Astrocyte (in vitro differentiated cells and primary cell): ENCODE measurements at regions not wholly inside any gene's neighbourhood (a gene's known extent, or its start where the extent isn't known, plus 50 kb on each side); places are given as distances from the start of the nearest gene placed in this dataset.

Experiments used
- DNase-seq: peaks from one replicate; pipeline ENCODE4 v3.0.0-alpha.2; 2010; ENCODE audit warnings: low read depth
- FAIRE-seq: peaks from 2 replicates; lab custom pipeline; 2011; peaks lifted over from hg19 to GRCh38; lab: Jason Lieb, UNC
- H2AFZ ChIP-seq: 2 replicates; pipeline ENCODE4 v1.6.0; 2012; ENCODE audit warnings: low read depth, low read length, inconsistent platforms
- H3K27ac ChIP-seq: 2 replicates; pipeline ENCODE4 v1.5.1; 2011; ENCODE audit warnings: low read depth, low read length, inconsistent platforms
- H3K27me3 ChIP-seq: 2 replicates; pipeline ENCODE4 v1.6.0; 2011; ENCODE audit warnings: low read length, inconsistent platforms; ENCODE audit not compliant: insufficient read depth
- H3K36me3 ChIP-seq: 2 replicates; pipeline ENCODE4 v1.5.1; 2011; ENCODE audit warnings: low read length, inconsistent platforms; ENCODE audit not compliant: insufficient read depth
- H3K4me1 ChIP-seq: 2 replicates; pipeline ENCODE4 v1.5.1; 2011; ENCODE audit warnings: low read length, inconsistent platforms; ENCODE audit not compliant: insufficient read depth
- H3K4me2 ChIP-seq: 2 replicates; pipeline ENCODE4 v1.6.0; 2012; ENCODE audit warnings: low read length, inconsistent platforms
- H3K4me3 ChIP-seq: 2 replicates; pipeline ENCODE4 v1.5.1; 2011; ENCODE audit warnings: low read depth, mild to moderate bottlenecking, low read length, inconsistent platforms; ENCODE audit not compliant: insufficient read depth
- H3K79me2 ChIP-seq: 2 replicates; pipeline ENCODE4 v1.6.0; 2012; ENCODE audit warnings: mild to moderate bottlenecking, low read length, inconsistent platforms; ENCODE audit not compliant: insufficient read depth
- H3K9ac ChIP-seq: 2 replicates; pipeline ENCODE4 v1.6.0; 2012; ENCODE audit warnings: mild to moderate bottlenecking, low read length, inconsistent platforms
- H3K9me3 ChIP-seq: 2 replicates; pipeline ENCODE4 v1.5.1; 2012; ENCODE audit warnings: low read depth, mild to moderate bottlenecking, low read length, inconsistent platforms; ENCODE audit not compliant: insufficient read depth
- H4K20me1 ChIP-seq: 2 replicates; pipeline ENCODE4 v1.6.0; 2012; ENCODE audit warnings: low read length, inconsistent platforms; ENCODE audit not compliant: insufficient read depth
- H3K27ac Mint-ChIP-seq: one replicate; pipeline ENCODE4 v1.8.0; 2021; ENCODE audit warnings: mild to moderate bottlenecking, mixed read lengths; ENCODE audit not compliant: unreplicated experiment
- H3K27me3 Mint-ChIP-seq: one replicate; pipeline ENCODE4 v1.8.0; 2021; ENCODE audit warnings: low read depth, mixed read lengths; ENCODE audit not compliant: unreplicated experiment
- H3K36me3 Mint-ChIP-seq: one replicate; pipeline ENCODE4 v1.8.0; 2021; ENCODE audit warnings: low read depth, mixed read lengths; ENCODE audit not compliant: unreplicated experiment
- H3K4me1 Mint-ChIP-seq: one replicate; pipeline ENCODE4 v1.8.0; 2021; ENCODE audit warnings: low read depth, mixed read lengths; ENCODE audit not compliant: unreplicated experiment
- H3K4me3 Mint-ChIP-seq: one replicate; pipeline ENCODE4 v1.8.0; 2021; ENCODE audit warnings: mild to moderate bottlenecking, moderate library complexity, mixed read lengths; ENCODE audit not compliant: unreplicated experiment
- H3K9me3 Mint-ChIP-seq: one replicate; pipeline ENCODE4 v1.8.0; 2021; ENCODE audit warnings: mild to moderate bottlenecking, mixed read lengths; ENCODE audit not compliant: unreplicated experiment
- CTCF ChIP-seq: IDR thresholded peaks from 2 replicates; pipeline ENCODE4 v1.5.1; 2011; ENCODE audit warnings: low read depth, mild to moderate bottlenecking, inconsistent platforms, low read length, moderate library complexity; ENCODE audit not compliant: insufficient read depth
- EZH2 ChIP-seq: IDR thresholded peaks from 2 replicates; pipeline ENCODE4 v1.6.1; 2012; ENCODE audit warnings: mild to moderate bottlenecking, low read length, inconsistent platforms; ENCODE audit not compliant: insufficient read depth

GRCh38 chr2:228839421-228839876, 431.6 kb downstream of the PID1 start:
- Mint-ChIP-seq H3K4me1 (no peaks in the 10 kb centered on the region), H3K4me3 (no peak overlapping the region), H3K27me3 (no peaks in the 10 kb centered on the region), H3K27ac (no peak overlapping the region), H3K36me3 (no peaks in the 10 kb centered on the region), H3K9me3 (no peaks in the 10 kb centered on the region)
- H3K4me3 ChIP-seq: no peak overlapping the region
- FAIRE-seq (no peak), DNase-seq (no peak)
- no peaks in the 10 kb centered on the region for H3K27me3 ChIP-seq
- TF ChIP-seq EZH2 (no peak), CTCF (no peak)
- no peaks in the 10 kb centered on the region for H3K4me1 ChIP-seq
- H3K4me2 ChIP-seq: no peak overlapping the region
- no peaks in the 10 kb centered on the region for H3K79me2 ChIP-seq
- no peaks in the 10 kb centered on the region for H3K36me3 ChIP-seq
- no peak overlapping the region for H2AFZ ChIP-seq
- H3K9ac ChIP-seq: no peak overlapping the region
- H3K9me3 ChIP-seq: no peaks in the 10 kb centered on the region
- H3K27ac ChIP-seq: no peak overlapping the region
- no peaks in the 10 kb centered on the region for H4K20me1 ChIP-seq

- no peak overlapping the region for H3K9ac ChIP-seq
- no peak for TF ChIP-seq EZH2
- TF ChIP-seq CTCF: no peak
Observed at GRCh38 chr2:228838819-228839218, 432.3 kb downstream of the PID1 start.

GRCh38 chr2:228828397-228828796, 442.7 kb downstream of the PID1 start:
- Histone ChIP-seq H2AFZ (no peak overlapping the region), H3K9ac (no peak overlapping the region), H3K27me3 (no peaks in the 10 kb centered on the region), H3K36me3 (no peaks in the 10 kb centered on the region), H3K4me3 (no peak overlapping the region), H3K27ac (no peak overlapping the region), H3K9me3 (no peaks in the 10 kb centered on the region), H3K79me2 (no peaks in the 10 kb centered on the region), H3K4me2 (no peak overlapping the region), H3K4me1 (no peaks in the 10 kb centered on the region), H4K20me1 (no peaks in the 10 kb centered on the region)
- TF ChIP-seq CTCF (no peak), EZH2 (no peak)
- no peak overlapping the region for H3K27ac Mint-ChIP-seq
- DNase-seq (no peak), FAIRE-seq (no peak)
- no peak overlapping the region for H3K4me3 Mint-ChIP-seq
- no peaks in the 10 kb centered on the region for H3K36me3 Mint-ChIP-seq
- peaks cover 1% of the 10 kb centered on the region for H3K9me3 Mint-ChIP-seq
- no peaks in the 10 kb centered on the region for H3K27me3 Mint-ChIP-seq
- no peaks in the 10 kb centered on the region for H3K4me1 Mint-ChIP-seq

More at GRCh38 chr2:228838819-228839218, 432.3 kb downstream of the PID1 start:
- no peak overlapping the region for H3K27ac ChIP-seq
- H3K79me2 ChIP-seq: no peaks in the 10 kb centered on the region
- H2AFZ ChIP-seq: no peak overlapping the region
- Mint-ChIP-seq H3K27me3 (no peaks in the 10 kb centered on the region), H3K4me3 (no peak overlapping the region), H3K9me3 (no peaks in the 10 kb centered on the region), H3K36me3 (no peaks in the 10 kb centered on the region), H3K27ac (no peak overlapping the region), H3K4me1 (no peaks in the 10 kb centered on the region)
- H3K9me3 ChIP-seq: no peaks in the 10 kb centered on the region
- H3K4me2 ChIP-seq: no peak overlapping the region
- H3K4me3 ChIP-seq: no peak overlapping the region
- H3K4me1 ChIP-seq: no peaks in the 10 kb centered on the region
- no peaks in the 10 kb centered on the region for H3K27me3 ChIP-seq
- no peaks in the 10 kb centered on the region for H4K20me1 ChIP-seq
- DNase-seq: no peak
- FAIRE-seq: no peak
- H3K36me3 ChIP-seq: no peaks in the 10 kb centered on the region
